WTC11 (cell line): ENCODE measurements at regions not wholly inside any gene's neighbourhood (a gene's known extent, or its start where the extent isn't known, plus 50 kb on each side); places are given as distances from the start of the nearest gene placed in this dataset.

Experiments
- ATAC-seq: fragments of 200-7000 bp; cut with Tn5 transposase; 2 replicates; pipeline ENCODE4 v1.10.0; 2021; ENCODE audit warnings: mild to moderate bottlenecking, moderate library complexity
- CTCF ChIA-PET: fragments of 300-600 bp; sonication (Branson Sonifier 250); formaldehyde crosslinking; loops from one replicate; lab custom pipeline; 2021; ENCODE audit warnings: antibody characterized with exemption; lab: Charles Lee
- POLR2A ChIA-PET: fragments of 350-600 bp; sonication (Branson Sonifier 250); formaldehyde crosslinking; loops from one replicate; lab custom pipeline; 2021; ENCODE audit warnings: antibody characterized with exemption; lab: Charles Lee
- DNase-seq: peaks from one replicate; pipeline ENCODE4 v3.0.0; 2021; ENCODE audit warnings: low spot score
- H3K27ac Mint-ChIP-seq: 2 replicates; pipeline ENCODE4 v1.8.0; 2021; ENCODE audit warnings: mixed read lengths
- H3K27me3 Mint-ChIP-seq: 2 replicates; pipeline ENCODE4 v1.8.0; 2021; ENCODE audit warnings: low read depth, mild to moderate bottlenecking, moderate library complexity, mixed read lengths
- H3K36me3 Mint-ChIP-seq: 2 replicates; pipeline ENCODE4 v1.8.0; 2021; ENCODE audit warnings: mixed read lengths
- H3K4me1 Mint-ChIP-seq: 2 replicates; pipeline ENCODE4 v1.8.0; 2022; ENCODE audit warnings: mixed read lengths
- H3K4me3 Mint-ChIP-seq: 2 replicates; pipeline ENCODE4 v1.8.0; 2021; ENCODE audit warnings: mild to moderate bottlenecking, moderate library complexity, mixed read lengths
- H3K9me3 Mint-ChIP-seq: 2 replicates; pipeline ENCODE4 v1.8.0; 2021; ENCODE audit warnings: mixed read lengths
- ATF1 ChIP-seq: sonication (generic); formaldehyde crosslinking; IDR thresholded peaks from 2 replicates; pipeline ENCODE4 v1.8.1; 2023; ENCODE audit warnings: mild to moderate bottlenecking, moderate library complexity, missing genetic modification reagents
- FOXJ3 ChIP-seq: sonication (generic); formaldehyde crosslinking; IDR thresholded peaks from 2 replicates; pipeline ENCODE4 v1.9.0; 2021; ENCODE audit warnings: missing genetic modification reagents, mild to moderate bottlenecking, borderline replicate concordance
- GRHL2 ChIP-seq: fragments of 250-450 bp; sonication (Bioruptor Pico); IDR thresholded peaks from 2 replicates; pipeline ENCODE4 v1.8.0; 2022; ENCODE audit warnings: mild to moderate bottlenecking, moderate library complexity; ENCODE audit not compliant: insufficient replicate concordance, severe bottlenecking
- HMGA2 ChIP-seq: fragments of 250-450 bp; sonication (Bioruptor Pico); IDR thresholded peaks from 2 replicates; pipeline ENCODE4 v1.4.0; 2021; ENCODE audit warnings: mild to moderate bottlenecking, moderate library complexity
- HMGXB4 ChIP-seq: sonication (generic); formaldehyde crosslinking; IDR thresholded peaks from 2 replicates; pipeline ENCODE4 v1.8.1; 2023; ENCODE audit warnings: mild to moderate bottlenecking, moderate library complexity, missing genetic modification reagents
- IRF2 ChIP-seq: sonication (generic); formaldehyde crosslinking; IDR thresholded peaks from 2 replicates; pipeline ENCODE4 v1.8.0; 2022; ENCODE audit warnings: low read depth, missing genetic modification reagents, borderline replicate concordance
- JAZF1 ChIP-seq: fragments of 250-450 bp; sonication (Bioruptor Pico); IDR thresholded peaks from 2 replicates; pipeline ENCODE4 v1.9.0; 2021; ENCODE audit warnings: moderate library complexity, mild to moderate bottlenecking, inconsistent platforms
- JUN ChIP-seq: sonication (generic); formaldehyde crosslinking; IDR thresholded peaks from 2 replicates; pipeline ENCODE4 v1.8.0; 2023; ENCODE audit warnings: mild to moderate bottlenecking, missing genetic modification reagents
- KAT7 ChIP-seq: sonication (generic); formaldehyde crosslinking; IDR thresholded peaks from 2 replicates; pipeline ENCODE4 v1.8.1; 2023; ENCODE audit warnings: missing genetic modification reagents, mild to moderate bottlenecking, borderline replicate concordance
- MAX ChIP-seq: sonication (generic); formaldehyde crosslinking; IDR thresholded peaks from 2 replicates; pipeline ENCODE4 v1.8.0; 2022; ENCODE audit warnings: mild to moderate bottlenecking, missing genetic modification reagents
- NFYB ChIP-seq: sonication (generic); formaldehyde crosslinking; conservative IDR thresholded peaks from 2 replicates; pipeline ENCODE4 v1.8.0; 2022; ENCODE audit warnings: low read depth, missing genetic modification reagents
- SP1 ChIP-seq: sonication (generic); formaldehyde crosslinking; conservative IDR thresholded peaks from 2 replicates; pipeline ENCODE4 v1.8.1; 2022; ENCODE audit warnings: missing genetic modification reagents
- TEAD1 ChIP-seq: sonication (generic); formaldehyde crosslinking; IDR thresholded peaks from 2 replicates; pipeline ENCODE4 v1.8.0; 2022; ENCODE audit warnings: mild to moderate bottlenecking, missing genetic modification reagents
- ZNF121 ChIP-seq: sonication (generic); formaldehyde crosslinking; IDR thresholded peaks from 2 replicates; pipeline ENCODE4 v1.8.0; 2023; ENCODE audit warnings: missing genetic modification reagents
- ZNF138 ChIP-seq: sonication (generic); formaldehyde crosslinking; conservative IDR thresholded peaks from 2 replicates; pipeline ENCODE4 v1.8.1; 2022; ENCODE audit warnings: mild to moderate bottlenecking, moderate library complexity, missing genetic modification reagents
- ZNF232 ChIP-seq: sonication (generic); formaldehyde crosslinking; IDR thresholded peaks from 2 replicates; pipeline ENCODE4 v1.8.0; 2022; ENCODE audit warnings: mild to moderate bottlenecking, missing genetic modification reagents
- ZNF425 ChIP-seq: fragments of 250-450 bp; sonication (Bioruptor Pico); conservative IDR thresholded peaks from 2 replicates; pipeline ENCODE4 v1.9.0; 2021; ENCODE audit warnings: mild to moderate bottlenecking
- ZNF671 ChIP-seq: fragments of 250-450 bp; sonication (Bioruptor Pico); IDR thresholded peaks from 2 replicates; pipeline ENCODE4 v1.8.0; 2021; ENCODE audit warnings: mild to moderate bottlenecking

- no peak for TF ChIP-seq GRHL2 (CRISPR knock-in tag)
- TF ChIP-seq FOXJ3 (CRISPR knock-in tag) = no peak
- TF ChIP-seq HMGXB4 (CRISPR knock-in tag) = no peak
- TF ChIP-seq ZNF121 (CRISPR knock-in tag) = no peak
- no peak for TF ChIP-seq SP1
- no peak for TF ChIP-seq JUN (CRISPR knock-in tag)
- no peak for TF ChIP-seq ZNF425 (CRISPR knock-in tag)
- TF ChIP-seq IRF2 = no peak
- no peak for ATAC-seq
- Mint-ChIP-seq H3K36me3 (peaks cover 33% of the 10 kb centered on the region), H3K9me3 (peaks cover 62% of the 10 kb centered on the region), H3K4me3 (no peak overlapping the region), H3K27me3 (peaks cover 4% of the 10 kb centered on the region; the same call in 1 of the 2 replicates), H3K27ac (no peak overlapping the region), H3K4me1 (no peaks in the 10 kb centered on the region)
- ChIA-PET CTCF (no interaction called here), POLR2A (no interaction called here)
- no peak for DNase-seq
Measured at GRCh38 chr7:156028521-156028920, 216.3 kb upstream of the SHH start.

GRCh38 chr7:156027821-156028220 lies 215.6 kb upstream of the SHH start:
- DNase-seq (no peak), ATAC-seq (no peak)
- no peaks in the 10 kb centered on the region for H3K4me1 Mint-ChIP-seq
- H3K9me3 Mint-ChIP-seq = peaks cover 61% of the 10 kb centered on the region
- no peak overlapping the region for H3K27ac Mint-ChIP-seq
- H3K36me3 Mint-ChIP-seq = peaks cover 27% of the 10 kb centered on the region
- H3K4me3 Mint-ChIP-seq = no peak overlapping the region
- H3K27me3 Mint-ChIP-seq = peaks cover 4% of the 10 kb centered on the region; the same call in 1 of the 2 replicates
- no peak for TF ChIP-seq JAZF1 (CRISPR knock-in tag)
- no peak for TF ChIP-seq ATF1 (CRISPR knock-in tag)
- no peak for TF ChIP-seq HMGXB4 (CRISPR knock-in tag)
- TF ChIP-seq TEAD1 (CRISPR knock-in tag) = no peak
- POLR2A ChIA-PET = no interaction called here
- CTCF ChIA-PET = no interaction called here

- POLR2A ChIA-PET = no interaction called here
- peaks cover 17% of the 10 kb centered on the region for H3K36me3 Mint-ChIP-seq
- H3K27ac Mint-ChIP-seq = no peak overlapping the region
- peaks cover 50% of the 10 kb centered on the region for H3K9me3 Mint-ChIP-seq
- TF ChIP-seq HMGA2 (CRISPR knock-in tag) (no peak), ZNF671 (CRISPR knock-in tag) (no peak), KAT7 (CRISPR knock-in tag) (no peak), ZNF232 (no peak), IRF2 (no peak)
- H3K4me1 Mint-ChIP-seq = no peaks in the 10 kb centered on the region
- H3K4me3 Mint-ChIP-seq = no peak overlapping the region
- no peaks in the 10 kb centered on the region; the same call in 1 of the 2 replicates for H3K27me3 Mint-ChIP-seq
- CTCF ChIA-PET = no interaction called here
- DNase-seq (no peak), ATAC-seq (no peak)
Measured at GRCh38 chr7:156026603-156027002, 214.3 kb upstream of the SHH start.

- H3K4me1 Mint-ChIP-seq = no peaks in the 10 kb centered on the region
- H3K9me3 Mint-ChIP-seq = peaks cover 46% of the 10 kb centered on the region
- H3K27ac Mint-ChIP-seq = no peak overlapping the region
Measured at GRCh38 chr7:156026076-156026600, 213.9 kb upstream of the SHH start.

More at GRCh38 chr7:156026076-156026600, 213.9 kb upstream of the SHH start:
- no peak for TF ChIP-seq NFYB (CRISPR knock-in tag)
- no peak for TF ChIP-seq ZNF138 (CRISPR knock-in tag)
- no peak for TF ChIP-seq MAX
- TF ChIP-seq, all 79 proteins: peak for 0
- ChIA-PET CTCF (no interaction called here), POLR2A (no interaction called here)
- Mint-ChIP-seq H3K27me3 (no peaks in the 10 kb centered on the region; the same call in 1 of the 2 replicates), H3K36me3 (peaks cover 19% of the 10 kb centered on the region), H3K4me3 (no peak overlapping the region)
- ATAC-seq (no peak), DNase-seq (no peak)
